DOHH2 (cell line): ENCODE measurements at regions not wholly inside any gene's neighbourhood (a gene's known extent, or its start where the extent isn't known, plus 50 kb on each side); places are given as distances from the start of the nearest gene placed in this dataset.

Source experiments
- EZH2phosphoT487 ChIP-seq: fragments of 200-600 bp; sonication (generic); IDR thresholded peaks from 2 replicates; pipeline ENCODE4 v1.6.1; 2017; ENCODE audit warnings: borderline replicate concordance, mild to moderate bottlenecking, antibody characterized with exemption, low read length, moderate library complexity, mixed read lengths
- TF ChIP-seq, protein P1 (sequence below): fragments of 200-600 bp; sonication (generic); IDR thresholded peaks from one replicate; pipeline ENCODE4 v1.5.1; 2014; ENCODE audit warnings: antibody characterized with exemption, mild to moderate bottlenecking, low read depth, low read length; ENCODE audit not compliant: poor library complexity, severe bottlenecking

DNA sequence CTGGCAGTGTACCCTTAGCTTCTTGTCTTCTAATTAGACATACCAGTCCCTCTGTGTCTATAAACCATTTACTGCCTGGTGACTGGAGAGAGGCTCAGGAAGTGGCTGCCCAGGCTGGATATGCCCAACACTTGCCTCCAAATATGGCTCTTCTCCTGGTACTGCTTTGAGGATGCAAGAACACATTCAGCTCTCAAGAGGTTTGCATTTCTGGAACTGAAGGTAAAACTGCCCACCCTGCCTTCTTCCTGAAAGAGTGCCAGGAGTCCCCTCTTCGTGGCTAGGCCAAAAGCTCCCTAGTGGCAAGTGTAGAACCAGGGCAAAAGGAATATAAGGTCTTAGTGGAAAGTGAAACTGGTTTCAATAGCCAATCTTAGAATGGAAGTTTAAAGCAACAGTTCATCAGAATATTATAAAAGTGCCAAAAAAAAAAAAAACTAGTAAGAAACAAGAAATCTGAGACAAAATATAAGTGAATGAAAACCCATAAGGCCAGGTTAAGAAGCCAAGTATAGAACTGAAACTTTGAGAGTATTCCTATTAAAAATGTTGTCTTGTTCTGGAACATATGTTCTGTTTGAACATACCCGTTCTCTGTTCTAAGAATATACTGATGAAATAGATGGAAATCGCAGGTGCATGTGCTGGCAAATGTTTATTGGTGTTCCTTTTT, 77.2 kb upstream of the CTTNBP2NL start:
- TF ChIP-seq, protein P1, sequence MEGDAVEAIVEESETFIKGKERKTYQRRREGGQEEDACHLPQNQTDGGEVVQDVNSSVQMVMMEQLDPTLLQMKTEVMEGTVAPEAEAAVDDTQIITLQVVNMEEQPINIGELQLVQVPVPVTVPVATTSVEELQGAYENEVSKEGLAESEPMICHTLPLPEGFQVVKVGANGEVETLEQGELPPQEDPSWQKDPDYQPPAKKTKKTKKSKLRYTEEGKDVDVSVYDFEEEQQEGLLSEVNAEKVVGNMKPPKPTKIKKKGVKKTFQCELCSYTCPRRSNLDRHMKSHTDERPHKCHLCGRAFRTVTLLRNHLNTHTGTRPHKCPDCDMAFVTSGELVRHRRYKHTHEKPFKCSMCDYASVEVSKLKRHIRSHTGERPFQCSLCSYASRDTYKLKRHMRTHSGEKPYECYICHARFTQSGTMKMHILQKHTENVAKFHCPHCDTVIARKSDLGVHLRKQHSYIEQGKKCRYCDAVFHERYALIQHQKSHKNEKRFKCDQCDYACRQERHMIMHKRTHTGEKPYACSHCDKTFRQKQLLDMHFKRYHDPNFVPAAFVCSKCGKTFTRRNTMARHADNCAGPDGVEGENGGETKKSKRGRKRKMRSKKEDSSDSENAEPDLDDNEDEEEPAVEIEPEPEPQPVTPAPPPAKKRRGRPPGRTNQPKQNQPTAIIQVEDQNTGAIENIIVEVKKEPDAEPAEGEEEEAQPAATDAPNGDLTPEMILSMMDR, result no peak
- no peak for TF ChIP-seq EZH2phosphoT487
